Liver (tissue), 8 donors: ENCODE measurements at regions not wholly inside any gene's neighbourhood (a gene's known extent, or its start where the extent isn't known, plus 50 kb on each side); places are given as distances from the start of the nearest gene placed in this dataset.

Experiments
- DNase-seq: peaks from one replicate; pipeline ENCODE4 v3.0.0-alpha.2; 2017; ENCODE audit warnings: low spot score
- H3K27ac ChIP-seq, 2 donors: one replicate each; pipeline ENCODE4 v1.7.0; 2013; ENCODE audit warnings: inconsistent platforms in 2 of 2, low read length in 2 of 2, control low read depth in 1 of 2, low read depth in 1 of 2, mild to moderate bottlenecking in 1 of 2
- H3K27me3 ChIP-seq, 4 donors: one replicate each; pipeline versions ENCODE4 v1.6.1 to v1.7.0; 2013; ENCODE audit warnings: low read length in 3 of 4, inconsistent platforms in 1 of 4, mild to moderate bottlenecking in 1 of 4, moderate library complexity in 1 of 4; ENCODE audit not compliant: control insufficient read depth in 4 of 4, insufficient read depth in 4 of 4
- H3K36me3 ChIP-seq, 4 donors: one replicate each; pipeline versions ENCODE4 v1.6.1 to v1.7.0; 2013; ENCODE audit warnings: low read length in 3 of 4, mild to moderate bottlenecking in 3 of 4, low read depth in 1 of 4, moderate library complexity in 1 of 4; ENCODE audit not compliant: control insufficient read depth in 4 of 4, insufficient read depth in 3 of 4
- H3K4me1 ChIP-seq, 4 donors: one replicate each; pipeline versions ENCODE4 v1.6.1 to v1.7.0; 2013; ENCODE audit warnings: low read length in 3 of 4, mild to moderate bottlenecking in 3 of 4, moderate library complexity in 1 of 4; ENCODE audit not compliant: control insufficient read depth in 4 of 4, insufficient read depth in 4 of 4
- H3K4me3 ChIP-seq, 3 donors: one replicate each; pipeline versions ENCODE4 v1.6.1 to v1.7.0; 2013; ENCODE audit warnings: low read length in 3 of 3, control low read depth in 1 of 3, low read depth in 1 of 3, mild to moderate bottlenecking in 1 of 3
- H3K9ac ChIP-seq, 2 donors: one replicate each; pipeline ENCODE4 v1.7.0; 2013; ENCODE audit warnings: low read length in 2 of 2, mild to moderate bottlenecking in 2 of 2, moderate library complexity in 2 of 2, control low read depth in 1 of 2, low read depth in 1 of 2
- H3K9me3 ChIP-seq, 4 donors: one replicate each; pipeline versions ENCODE4 v1.6.1 to v1.7.0; 2013; ENCODE audit warnings: low read length in 3 of 4; ENCODE audit not compliant: control insufficient read depth in 4 of 4
- ATF3 ChIP-seq: IDR thresholded peaks from 2 replicates; pipeline ENCODE4 v1.6.1; 2016; ENCODE audit warnings: antibody characterized with exemption
- CTCF ChIP-seq: fragments of 150-350 bp; IDR thresholded peaks from 2 replicates; pipeline ENCODE4 v1.5.1; 2017; ENCODE audit warnings: improper control_type of control experiment, low read depth, low read length; ENCODE audit not compliant: missing input control
- EGR1 ChIP-seq, 2 donors: IDR thresholded peaks; 2 replicates each; pipeline ENCODE4 v1.6.1; 2016 to 2018; ENCODE audit warnings: antibody characterized with exemption in 2 of 2, low read depth in 2 of 2
- FOXA1 ChIP-seq: IDR thresholded peaks from 2 replicates; pipeline ENCODE4 v1.6.1; 2016; ENCODE audit warnings: antibody characterized with exemption
- FOXA2 ChIP-seq: IDR thresholded peaks from 2 replicates; pipeline ENCODE4 v1.6.1; 2016; ENCODE audit warnings: antibody characterized with exemption
- GABPA ChIP-seq, 2 donors: IDR thresholded peaks in 1 of 2; conservative IDR thresholded peaks in 1 of 2; 2 replicates each; pipeline ENCODE4 v1.6.1; 2016; ENCODE audit warnings: antibody characterized with exemption in 2 of 2, mild to moderate bottlenecking in 1 of 2, moderate library complexity in 1 of 2
- HNF4A ChIP-seq, 2 donors: conservative IDR thresholded peaks; 2 replicates each; pipeline ENCODE4 v1.6.1; 2016; ENCODE audit warnings: antibody characterized with exemption in 2 of 2, mild to moderate bottlenecking in 2 of 2
- HNF4G ChIP-seq: IDR thresholded peaks from 2 replicates; pipeline ENCODE4 v1.6.1; 2016; ENCODE audit warnings: antibody characterized with exemption
- JUND ChIP-seq, 2 donors: IDR thresholded peaks; 2 replicates each; pipeline ENCODE4 v1.6.1; 2016; ENCODE audit warnings: antibody characterized with exemption in 2 of 2
- MAX ChIP-seq: IDR thresholded peaks from 2 replicates; pipeline ENCODE4 v1.6.1; 2016; ENCODE audit warnings: antibody characterized with exemption
- NR2F2 ChIP-seq: IDR thresholded peaks from 2 replicates; pipeline ENCODE4 v1.6.1; 2016; ENCODE audit warnings: antibody characterized with exemption
- RAD21 ChIP-seq, 2 donors: IDR thresholded peaks; 2 replicates each; pipeline ENCODE4 v1.6.1; 2016; ENCODE audit warnings: antibody characterized with exemption in 2 of 2, mild to moderate bottlenecking in 2 of 2
- REST ChIP-seq: IDR thresholded peaks from 2 replicates; pipeline ENCODE4 v1.6.1; 2016; ENCODE audit warnings: antibody characterized with exemption, mild to moderate bottlenecking
- RXRA ChIP-seq, 2 donors: IDR thresholded peaks; 2 replicates each; pipeline ENCODE4 v1.6.1; 2017 to 2018; ENCODE audit warnings: antibody characterized with exemption in 2 of 2, mild to moderate bottlenecking in 1 of 2
- SP1 ChIP-seq: IDR thresholded peaks from 2 replicates; pipeline ENCODE4 v1.6.1; 2018; ENCODE audit warnings: antibody characterized with exemption, mild to moderate bottlenecking
- TAF1 ChIP-seq: conservative IDR thresholded peaks from 2 replicates; pipeline ENCODE4 v1.6.1; 2016; ENCODE audit warnings: antibody characterized with exemption, mild to moderate bottlenecking
- YY1 ChIP-seq: IDR thresholded peaks from 2 replicates; pipeline ENCODE4 v1.6.1; 2016; ENCODE audit warnings: antibody characterized with exemption, mild to moderate bottlenecking
- ZBTB33 ChIP-seq: IDR thresholded peaks from 2 replicates; pipeline ENCODE4 v1.6.1; 2016; ENCODE audit warnings: antibody characterized with exemption
- WGBS: extraction: QIAGEN DNeasy Blood & Tissue Kit; methylation state at CpG from one replicate; pipeline ENCODE4 v1.1.7; 2013; 5-methylcytosine and 5-hydroxymethylcytosine counted together
- donor health status: healthy.
- donor health status: healthy.
- donor health status: healthy.
- donor health status: healthy.
- donor health status: healthy.

GRCh38 chr3:147049821-147050220 lies 356.5 kb downstream of the ZIC4 start:
- Histone ChIP-seq H3K27ac (no peak overlapping the region), H3K4me3 (no peak overlapping the region), H3K9me3 (peaks cover 0 to 4% (median 0%) of the 10 kb centered on the region in 4 donors), H3K27me3 (no peaks in the 10 kb centered on the region), H3K36me3 (no peaks in the 10 kb centered on the region), H3K4me1 (no peaks in the 10 kb centered on the region), H3K9ac (no peak overlapping the region)
- TF ChIP-seq CTCF (no peak), RAD21 (IDR thresholded peaks at IDR 0.05) (no peak), ZBTB33 (no peak), RXRA (IDR thresholded peaks at IDR 0.05) (no peak), FOXA2 (no peak), MAX (no peak), JUND (IDR thresholded peaks at IDR 0.05) (no peak), REST (no peak), FOXA1 (no peak), NR2F2 (no peak), EGR1 (IDR thresholded peaks at IDR 0.05; ENCODE audit: low read depth in 2 of 2) (no peak), GABPA (IDR thresholded peaks at IDR 0.05 in 1 of 2, conservative IDR thresholded peaks at IDR 0.05 in 1 of 2) (no peak), SP1 (no peak), ATF3 (no peak), YY1 (no peak), HNF4A (conservative IDR thresholded peaks at IDR 0.05) (no peak), HNF4G (no peak), TAF1 (no peak)
- 78% methylated on average over 9 of the region's 9 CpGs for WGBS
- no peak for DNase-seq
